Panc1 (cell line): ENCODE measurements at regions not wholly inside any gene's neighbourhood (a gene's known extent, or its start where the extent isn't known, plus 50 kb on each side); places are given as distances from the start of the nearest gene placed in this dataset.

ENCODE experiments used
- POLR2AphosphoS5 ChIP-seq: IDR thresholded peaks from 2 replicates; pipeline ENCODE4 v1.6.1; 2012; ENCODE audit warnings: mild to moderate bottlenecking, low read depth, low read length, moderate library complexity
- REST ChIP-seq, 2 experiments: IDR thresholded peaks; 2 replicates each; pipeline ENCODE4 v1.6.1; 2011 to 2012; ENCODE audit warnings: low read depth in 2 of 2, control low read depth in 1 of 2, low read length in 1 of 2, mild to moderate bottlenecking in 1 of 2, moderate library complexity in 1 of 2; ENCODE audit not compliant: insufficient read depth in 1 of 2
- TF ChIP-seq, protein P1 (sequence below): fragments of 450-650 bp; IDR thresholded peaks from 2 replicates; pipeline ENCODE4 v1.5.1; 2017; ENCODE audit warnings: mild to moderate bottlenecking

- TF ChIP-seq, protein P1, sequence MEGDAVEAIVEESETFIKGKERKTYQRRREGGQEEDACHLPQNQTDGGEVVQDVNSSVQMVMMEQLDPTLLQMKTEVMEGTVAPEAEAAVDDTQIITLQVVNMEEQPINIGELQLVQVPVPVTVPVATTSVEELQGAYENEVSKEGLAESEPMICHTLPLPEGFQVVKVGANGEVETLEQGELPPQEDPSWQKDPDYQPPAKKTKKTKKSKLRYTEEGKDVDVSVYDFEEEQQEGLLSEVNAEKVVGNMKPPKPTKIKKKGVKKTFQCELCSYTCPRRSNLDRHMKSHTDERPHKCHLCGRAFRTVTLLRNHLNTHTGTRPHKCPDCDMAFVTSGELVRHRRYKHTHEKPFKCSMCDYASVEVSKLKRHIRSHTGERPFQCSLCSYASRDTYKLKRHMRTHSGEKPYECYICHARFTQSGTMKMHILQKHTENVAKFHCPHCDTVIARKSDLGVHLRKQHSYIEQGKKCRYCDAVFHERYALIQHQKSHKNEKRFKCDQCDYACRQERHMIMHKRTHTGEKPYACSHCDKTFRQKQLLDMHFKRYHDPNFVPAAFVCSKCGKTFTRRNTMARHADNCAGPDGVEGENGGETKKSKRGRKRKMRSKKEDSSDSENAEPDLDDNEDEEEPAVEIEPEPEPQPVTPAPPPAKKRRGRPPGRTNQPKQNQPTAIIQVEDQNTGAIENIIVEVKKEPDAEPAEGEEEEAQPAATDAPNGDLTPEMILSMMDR, result no peak
- TF ChIP-seq REST (IDR thresholded peaks at IDR 0.05; ENCODE audit: insufficient read depth in 1 of 2, low read depth in 2 of 2, low read length in 1 of 2), result no peak
- no peak for TF ChIP-seq POLR2AphosphoS5
These were observed 250.2 kb downstream of the NPHP4 start for GRCh38 chr1:5742032-5742431.
